Body of pancreas (tissue), 4 donors: ENCODE measurements at regions not wholly inside any gene's neighbourhood (a gene's known extent, or its start where the extent isn't known, plus 50 kb on each side); places are given as distances from the start of the nearest gene placed in this dataset.

Experiments used
- CTCF ChIP-seq, 7 experiments: fragments of 450-650 bp in 4 of 7; fragments of 200-600 bp in 3 of 7; sonication (generic) in 3 of 7; IDR thresholded peaks; one replicate each; pipeline ENCODE4 v1.5.1; 2016 to 2019; ENCODE audit warnings: antibody characterized with exemption in 7 of 7
- POLR2A ChIP-seq, 3 donors: fragments of 450-650 bp; IDR thresholded peaks; one replicate each; pipeline ENCODE4 v1.6.1; 2016; ENCODE audit warnings: antibody characterized with exemption in 3 of 3, mild to moderate bottlenecking in 2 of 3

- TF ChIP-seq CTCF (IDR thresholded peaks at IDR 0.05) (no peak), POLR2A (IDR thresholded peaks at IDR 0.05) (no peak)
These were observed 486.3 kb upstream of the TBL1XR1 start for GRCh38 chr3:177683586-177683985.
